GM20000 (cell line): ENCODE measurements at regions not wholly inside any gene's neighbourhood (a gene's known extent, or its start where the extent isn't known, plus 50 kb on each side); places are given as distances from the start of the nearest gene placed in this dataset.

Source experiments
- DNase-seq: peaks from one replicate; pipeline ENCODE4 v3.0.0; 2012; ENCODE audit warnings: low spot score
- TF ChIP-seq, protein P1 (sequence below): IDR thresholded peaks from 2 replicates; pipeline ENCODE4 v1.5.1; 2012; ENCODE audit warnings: mild to moderate bottlenecking, control low read depth; ENCODE audit errors: extremely low read depth, missing control alignments

DNA sequence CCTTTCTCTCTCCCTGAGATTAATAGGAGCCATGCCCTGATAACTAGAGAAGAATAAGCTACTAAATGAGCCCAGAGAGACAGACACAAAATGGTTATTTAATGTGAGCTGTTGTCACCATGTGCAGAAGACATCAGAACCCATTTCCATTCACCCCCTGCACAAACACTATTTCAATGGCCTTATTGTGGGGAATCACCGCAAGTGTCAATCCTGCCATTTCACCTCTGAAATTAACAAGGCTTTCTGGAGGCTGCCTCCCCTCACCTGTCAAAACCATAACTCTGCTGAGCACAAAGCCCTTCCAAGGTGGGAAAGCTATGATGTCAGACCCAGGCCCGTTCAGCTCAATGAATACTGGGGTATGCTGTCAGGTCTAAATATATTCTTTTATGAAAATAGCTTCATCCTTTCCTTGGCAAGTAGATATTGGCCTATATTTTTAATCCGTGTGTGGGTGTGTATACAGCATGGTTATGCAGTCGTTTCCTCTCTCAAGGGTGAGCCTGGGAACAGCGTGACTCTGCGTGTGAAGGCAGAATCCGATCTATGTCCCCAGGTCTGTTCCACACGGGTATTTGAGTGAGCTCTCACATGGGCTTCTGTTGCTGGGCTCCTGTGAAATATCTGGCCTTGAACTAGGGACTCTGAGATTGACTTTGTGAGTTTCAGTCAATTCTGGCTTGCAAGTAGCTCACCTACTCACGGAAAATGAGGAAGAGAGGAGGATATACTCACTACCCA, 266.3 kb downstream of the FBXW7 start:
- DNase-seq = no peak
- TF ChIP-seq, protein P1, sequence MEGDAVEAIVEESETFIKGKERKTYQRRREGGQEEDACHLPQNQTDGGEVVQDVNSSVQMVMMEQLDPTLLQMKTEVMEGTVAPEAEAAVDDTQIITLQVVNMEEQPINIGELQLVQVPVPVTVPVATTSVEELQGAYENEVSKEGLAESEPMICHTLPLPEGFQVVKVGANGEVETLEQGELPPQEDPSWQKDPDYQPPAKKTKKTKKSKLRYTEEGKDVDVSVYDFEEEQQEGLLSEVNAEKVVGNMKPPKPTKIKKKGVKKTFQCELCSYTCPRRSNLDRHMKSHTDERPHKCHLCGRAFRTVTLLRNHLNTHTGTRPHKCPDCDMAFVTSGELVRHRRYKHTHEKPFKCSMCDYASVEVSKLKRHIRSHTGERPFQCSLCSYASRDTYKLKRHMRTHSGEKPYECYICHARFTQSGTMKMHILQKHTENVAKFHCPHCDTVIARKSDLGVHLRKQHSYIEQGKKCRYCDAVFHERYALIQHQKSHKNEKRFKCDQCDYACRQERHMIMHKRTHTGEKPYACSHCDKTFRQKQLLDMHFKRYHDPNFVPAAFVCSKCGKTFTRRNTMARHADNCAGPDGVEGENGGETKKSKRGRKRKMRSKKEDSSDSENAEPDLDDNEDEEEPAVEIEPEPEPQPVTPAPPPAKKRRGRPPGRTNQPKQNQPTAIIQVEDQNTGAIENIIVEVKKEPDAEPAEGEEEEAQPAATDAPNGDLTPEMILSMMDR = no peak

DNA sequence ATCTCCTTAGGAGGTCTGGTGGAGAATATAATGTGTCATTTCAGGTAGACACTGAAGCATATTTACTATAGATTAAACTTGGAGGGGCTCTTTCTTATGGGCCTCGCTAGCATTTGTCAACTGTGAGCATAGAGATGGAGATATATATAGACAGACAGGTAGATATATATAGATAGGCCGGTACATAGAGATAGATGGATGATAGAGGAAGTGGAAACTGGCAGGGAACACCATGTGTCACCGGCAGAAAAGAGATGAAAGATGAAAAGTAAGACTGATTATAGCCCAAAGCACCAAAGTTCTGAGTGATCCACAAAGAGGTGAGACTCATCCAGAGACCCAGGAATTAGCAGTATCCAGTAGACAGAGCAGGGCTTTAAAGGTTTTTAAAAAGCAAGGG, 268.1 kb downstream of the FBXW7 start:
- TF ChIP-seq, protein P1 = no peak
- no peak for DNase-seq

DNA sequence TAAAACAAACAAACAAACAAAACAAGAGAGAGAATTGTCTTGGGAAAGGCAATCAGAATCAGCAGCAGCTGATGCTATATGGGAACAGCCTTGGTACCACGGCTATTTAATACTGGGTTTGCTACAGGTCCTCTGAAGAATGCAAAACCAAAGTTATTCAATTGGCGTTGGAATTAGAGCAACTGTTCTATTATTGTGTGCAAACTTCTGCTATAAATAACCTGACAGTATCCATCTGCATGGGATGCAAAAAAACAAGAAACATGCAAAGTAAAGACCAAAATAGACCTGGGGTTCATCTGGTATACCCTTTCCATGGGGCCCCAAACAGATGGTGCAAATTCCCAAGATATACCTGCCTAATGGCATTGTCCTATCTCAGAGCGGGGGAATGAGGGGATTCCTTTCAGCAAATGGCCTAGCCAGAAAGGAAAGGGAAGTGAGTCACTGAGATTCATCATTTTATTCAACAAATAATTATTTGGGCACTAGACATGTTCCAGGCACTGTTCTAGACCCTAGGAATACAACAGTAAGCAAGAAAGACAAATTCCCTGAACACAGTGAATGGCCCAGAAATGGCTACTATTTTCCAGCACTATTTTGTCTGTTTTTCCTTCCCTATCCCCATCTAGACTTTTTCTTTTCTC, 268.9 kb downstream of the FBXW7 start:
- no peak for DNase-seq

DNA sequence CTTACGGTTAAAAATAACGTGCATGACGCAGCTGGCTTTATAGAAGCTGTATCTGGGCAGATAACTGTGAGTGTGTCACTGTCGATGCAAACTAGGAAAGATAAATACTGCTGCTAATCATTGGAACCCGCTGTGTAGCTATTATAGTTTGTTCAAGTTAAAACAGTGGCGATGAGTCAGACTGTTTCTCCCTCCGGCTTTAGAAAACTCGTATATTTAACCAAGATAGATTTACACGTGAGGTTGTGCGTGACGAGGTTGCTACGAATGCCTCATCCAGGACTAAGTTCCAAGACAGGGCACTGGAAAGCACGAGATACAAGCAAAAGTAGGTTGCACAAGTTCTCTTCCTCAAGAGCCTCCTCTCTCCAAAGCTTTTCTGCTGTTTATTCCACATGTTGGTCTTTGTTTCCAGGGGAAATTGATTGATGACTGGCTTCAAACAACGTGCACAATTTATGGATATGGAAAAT, 270.7 kb downstream of the FBXW7 start:
- DNase-seq = no peak

More for the DNA sequence above, 268.9 kb downstream of the FBXW7 start:
- TF ChIP-seq, protein P1 = no peak

DNA sequence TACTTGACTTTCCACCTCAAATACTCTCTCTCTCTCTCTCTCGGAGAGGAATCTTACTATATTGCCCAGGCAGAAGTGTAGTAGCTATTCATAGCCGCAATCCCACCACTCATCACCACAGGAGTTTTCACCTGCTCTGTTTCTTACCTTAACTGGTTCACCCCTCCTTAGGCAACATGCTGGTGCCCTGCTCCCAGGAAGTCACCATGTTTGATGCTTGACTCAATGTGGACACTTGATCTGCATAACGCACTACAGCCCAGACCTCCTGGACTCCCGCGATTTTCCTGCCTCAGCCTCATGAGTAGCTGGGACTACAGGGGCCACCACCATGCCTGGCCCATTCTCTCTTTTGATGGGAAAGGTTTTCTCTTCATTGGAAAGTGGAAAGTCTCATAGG, 271.8 kb downstream of the FBXW7 start:
- DNase-seq = no peak
- TF ChIP-seq, protein P1 = no peak

More for the DNA sequence above, 270.7 kb downstream of the FBXW7 start:
- TF ChIP-seq, protein P1 = no peak

DNA sequence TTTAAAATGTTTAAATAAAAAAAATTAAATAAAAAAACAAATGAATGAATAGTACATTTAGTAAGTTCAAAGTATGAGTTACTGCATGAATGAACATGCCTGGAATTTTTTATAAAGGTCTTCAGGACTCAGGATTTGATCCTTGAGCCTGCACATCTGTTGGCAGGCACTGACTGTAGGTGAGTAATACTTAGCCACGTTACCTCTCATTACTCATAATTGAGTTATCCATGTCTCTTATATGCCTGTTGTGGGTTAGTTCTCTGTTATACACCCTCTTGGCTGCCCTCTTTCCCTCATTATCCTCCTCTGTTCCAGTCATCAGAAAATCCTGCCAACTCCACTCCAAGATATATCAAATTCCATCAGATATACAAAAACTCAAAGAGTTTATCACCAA, 276.0 kb downstream of the FBXW7 start:
- TF ChIP-seq, protein P1 = no peak
- DNase-seq = no peak

DNA sequence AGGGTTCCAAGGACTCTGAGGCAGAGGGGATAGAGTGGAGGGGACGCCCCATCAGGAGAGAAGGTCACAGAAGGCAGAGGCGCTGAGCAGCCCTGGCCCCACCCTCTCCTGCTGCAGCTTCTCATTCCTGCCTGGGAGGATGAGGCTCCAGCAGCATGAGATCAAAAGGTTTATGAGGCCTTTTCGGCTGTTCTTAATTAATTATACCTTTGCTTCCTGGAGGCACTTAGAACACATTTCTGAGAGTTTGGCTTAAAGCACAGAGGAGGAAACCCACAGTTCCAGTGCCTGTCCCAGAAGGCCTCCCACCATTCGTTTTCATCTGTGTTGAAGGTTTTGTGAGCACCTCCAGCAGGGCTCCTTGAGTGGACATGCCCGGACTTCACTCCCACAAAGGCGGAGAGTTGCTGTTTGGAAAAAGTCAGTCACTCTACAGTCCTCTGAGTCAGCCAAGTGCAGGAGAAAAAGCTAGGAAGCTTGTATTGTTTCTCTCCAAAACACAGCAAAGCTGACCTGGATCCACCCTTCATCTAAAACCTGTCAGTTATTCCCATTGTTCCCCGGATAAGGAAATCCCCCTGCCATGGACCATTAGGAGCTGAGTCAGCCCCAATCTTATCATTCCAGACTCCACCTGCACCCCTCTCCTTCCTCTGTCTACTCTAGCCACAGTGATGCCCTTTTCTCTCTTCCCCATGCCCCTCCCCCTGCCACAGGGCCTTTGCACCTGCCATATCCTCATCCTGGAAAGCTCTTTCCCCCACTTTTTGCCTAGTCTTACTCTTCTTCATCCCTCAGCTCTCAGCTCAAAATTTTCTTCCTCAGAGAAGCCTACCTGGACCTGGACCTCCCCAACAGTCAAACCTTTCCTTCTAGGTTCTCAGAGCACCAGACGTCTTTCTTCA, 276.8 kb downstream of the FBXW7 start:
- no peak for DNase-seq
- TF ChIP-seq, protein P1 = no peak
